ENCODE measurements at regions not wholly inside any gene's neighbourhood (a gene's known extent, or its start where the extent isn't known, plus 50 kb on each side); places are given as distances from the start of the nearest gene placed in this dataset.

- DNase-seq (ENCODE audit: insufficient read length, low spot score) (no peak), FAIRE-seq (no peak)
Measured at GRCh38 chr11:42161886-42162285, 702.4 kb upstream of the LRRC4C start.

- DNase-seq (ENCODE audit: insufficient read length, low spot score) = no peak
- no peak for FAIRE-seq
Measured at GRCh38 chr11:42169191-42169590, 709.7 kb upstream of the LRRC4C start.

GRCh38 chr11:42170601-42171000, 711.1 kb upstream of the LRRC4C start:
- no peak for DNase-seq (ENCODE audit: insufficient read length, low spot score)

GRCh38 chr11:42171046-42171445, 711.6 kb upstream of the LRRC4C start:
- FAIRE-seq = no peak
- DNase-seq (ENCODE audit: insufficient read length, low spot score) = no peak

More at GRCh38 chr11:42170601-42171000, 711.1 kb upstream of the LRRC4C start:
- no peak for FAIRE-seq

- DNase-seq (ENCODE audit: insufficient read length, low spot score) (no peak), FAIRE-seq (no peak)
Measured at GRCh38 chr11:42172441-42172840, 713.0 kb upstream of the LRRC4C start.

- no peak for DNase-seq (ENCODE audit: insufficient read length, low spot score)
- FAIRE-seq = no peak
Measured at GRCh38 chr11:42175203-42175602, 715.8 kb upstream of the LRRC4C start.

- FAIRE-seq (no peak), DNase-seq (ENCODE audit: insufficient read length, low spot score) (no peak)
Measured at GRCh38 chr11:42179216-42179615, 719.8 kb upstream of the LRRC4C start.

- FAIRE-seq (no peak), DNase-seq (ENCODE audit: insufficient read length, low spot score) (no peak)
Measured at GRCh38 chr11:42195289-42196013, 736.0 kb upstream of the LRRC4C start.

GRCh38 chr11:42200311-42200710, 740.9 kb upstream of the LRRC4C start:
- no peak for DNase-seq (ENCODE audit: insufficient read length, low spot score)
- FAIRE-seq = no peak

- FAIRE-seq (no peak), DNase-seq (ENCODE audit: insufficient read length, low spot score) (no peak)
Measured at GRCh38 chr11:42201603-42202148, 742.2 kb upstream of the LRRC4C start.

GRCh38 chr11:42205518-42205917, 746.1 kb upstream of the LRRC4C start:
- FAIRE-seq (no peak), DNase-seq (ENCODE audit: insufficient read length, low spot score) (no peak)

- no peak for DNase-seq (ENCODE audit: insufficient read length, low spot score)
- FAIRE-seq = no peak
Measured at GRCh38 chr11:42225664-42226063, 766.2 kb upstream of the LRRC4C start.

GRCh38 chr11:42232673-42233072, 773.2 kb upstream of the LRRC4C start:
- FAIRE-seq = no peak
- DNase-seq (ENCODE audit: insufficient read length, low spot score) = no peak

GRCh38 chr11:42234451-42234951, 775.0 kb upstream of the LRRC4C start:
- no peak for DNase-seq (ENCODE audit: insufficient read length, low spot score)
- FAIRE-seq = no peak

GRCh38 chr11:42237701-42238235, 778.3 kb upstream of the LRRC4C start:
- DNase-seq (ENCODE audit: insufficient read length, low spot score) (no peak), FAIRE-seq (no peak)

- no peak for FAIRE-seq
Measured at GRCh38 chr11:42239188-42239587, 779.7 kb upstream of the LRRC4C start.

GRCh38 chr11:42243385-42243784, 783.9 kb upstream of the LRRC4C start:
- DNase-seq (ENCODE audit: insufficient read length, low spot score) (no peak), FAIRE-seq (no peak)

More at GRCh38 chr11:42239188-42239587, 779.7 kb upstream of the LRRC4C start:
- DNase-seq (ENCODE audit: insufficient read length, low spot score) = no peak

- DNase-seq (ENCODE audit: insufficient read length, low spot score) (no peak), FAIRE-seq (no peak)
Measured at GRCh38 chr11:42244376-42244775, 784.9 kb upstream of the LRRC4C start.

- no peak for DNase-seq (ENCODE audit: insufficient read length, low spot score)
- FAIRE-seq = no peak
Measured at GRCh38 chr11:42249401-42249800, 789.9 kb upstream of the LRRC4C start.

GRCh38 chr11:42249956-42250355, 790.5 kb upstream of the LRRC4C start:
- DNase-seq (ENCODE audit: insufficient read length, low spot score) = no peak
- no peak for FAIRE-seq

GRCh38 chr11:42251984-42252383, 792.5 kb upstream of the LRRC4C start:
- no peak for FAIRE-seq
- DNase-seq (ENCODE audit: insufficient read length, low spot score) = no peak

- FAIRE-seq = no peak
- DNase-seq (ENCODE audit: insufficient read length, low spot score) = no peak
Measured at GRCh38 chr11:42253156-42253555, 793.7 kb upstream of the LRRC4C start.
